ENCODE measurements at regions not wholly inside any gene's neighbourhood (a gene's known extent, or its start where the extent isn't known, plus 50 kb on each side); places are given as distances from the start of the nearest gene placed in this dataset.
"Not testable (repeated sequence)": the region's sequence is repeated elsewhere in the genome, so short reads cannot be mapped to it uniquely, and the experiment has no call there.

DNA sequence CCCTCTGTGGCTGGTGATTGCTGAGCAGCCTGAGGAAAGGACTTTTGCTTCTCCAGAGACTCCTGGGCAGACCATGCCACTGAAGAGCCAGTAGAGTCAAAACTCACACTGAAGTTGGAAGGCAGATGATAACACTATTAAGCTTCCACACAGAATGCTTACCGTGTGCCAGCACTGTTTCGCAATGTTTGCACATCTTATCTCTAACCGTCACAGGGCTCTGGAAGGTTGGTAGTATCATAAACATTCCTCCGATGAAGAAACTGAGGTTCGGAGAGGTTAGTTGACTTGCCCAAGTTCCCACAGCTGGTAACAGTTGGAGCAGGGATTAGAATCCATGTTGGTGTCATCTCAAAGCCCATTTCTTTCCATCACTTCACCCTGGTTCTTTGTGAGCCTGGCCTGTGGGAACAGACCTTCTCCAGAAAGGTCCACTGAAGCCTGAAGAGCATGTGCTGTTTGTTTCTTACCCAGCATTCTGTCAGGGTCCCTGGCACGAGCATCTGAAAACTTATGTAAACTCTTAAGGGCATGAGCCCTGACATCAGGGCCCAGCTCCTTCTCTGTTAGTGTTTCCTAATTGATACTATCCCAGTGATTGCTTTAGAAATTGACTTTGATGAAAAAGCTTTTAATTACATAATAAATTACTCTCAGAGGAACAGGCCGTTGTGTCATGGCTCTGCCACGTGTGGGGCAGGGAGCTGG is 77.0 kb upstream of the PRR23C start:
- Mint-ChIP-seq H3K9me3 (no peaks in the 10 kb centered on the region), H3K27ac (no peak overlapping the region), H3K36me3 (ENCODE audit: low read depth) (no peaks in the 10 kb centered on the region), H3K4me3 (no peak overlapping the region), H3K4me1 (ENCODE audit: low read depth) (no peaks in the 10 kb centered on the region), H3K27me3 (no peaks in the 10 kb centered on the region)
- no peak for DNase-seq

DNA sequence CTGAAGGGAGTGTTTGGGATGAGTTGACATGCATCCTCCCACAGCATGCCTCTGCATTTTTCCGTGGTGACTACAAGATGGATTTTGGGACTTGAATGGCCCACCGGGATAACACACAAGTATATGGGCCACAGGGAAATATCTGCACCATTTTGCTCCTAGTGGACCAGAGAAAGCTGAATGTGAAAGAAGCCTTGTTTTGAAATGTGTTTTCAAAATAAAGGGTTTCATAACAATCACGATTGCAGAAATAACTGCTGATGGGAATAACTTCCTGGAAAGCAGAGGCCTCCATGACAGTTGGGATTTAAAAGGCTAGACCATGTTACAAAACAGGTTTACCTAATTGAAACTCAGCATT is 77.5 kb upstream of the PRR23C start:
- no peaks in the 10 kb centered on the region for H3K36me3 Mint-ChIP-seq (ENCODE audit: low read depth)
- no peaks in the 10 kb centered on the region for H3K4me1 Mint-ChIP-seq (ENCODE audit: low read depth)
- no peak for DNase-seq
- H3K27me3 Mint-ChIP-seq: no peaks in the 10 kb centered on the region
- no peak overlapping the region for H3K27ac Mint-ChIP-seq
- H3K4me3 Mint-ChIP-seq: no peak overlapping the region
- H3K9me3 Mint-ChIP-seq: no peaks in the 10 kb centered on the region

DNA sequence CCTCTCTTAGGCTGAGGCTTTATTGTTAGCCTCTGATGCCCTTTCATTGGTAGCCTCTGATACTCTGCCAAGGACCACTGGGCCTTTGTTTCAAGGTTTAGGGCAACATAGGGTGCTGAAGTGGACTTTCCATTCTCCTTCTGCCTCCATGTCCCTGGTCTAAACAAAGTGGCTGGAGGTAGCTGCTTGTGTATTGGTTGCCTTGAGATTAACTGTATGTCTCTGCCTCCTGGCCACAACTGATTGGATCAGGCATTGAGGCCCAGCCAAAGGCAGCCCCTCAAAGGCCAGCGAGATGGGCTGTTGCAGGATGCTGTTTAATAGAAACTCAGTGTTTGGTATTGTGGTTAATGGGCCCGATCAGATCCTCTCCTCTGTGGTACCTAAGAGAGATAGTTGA is 77.9 kb upstream of the PRR23C start:
- Mint-ChIP-seq H3K36me3 (ENCODE audit: low read depth) (no peaks in the 10 kb centered on the region), H3K27ac (no peak overlapping the region), H3K9me3 (no peaks in the 10 kb centered on the region), H3K27me3 (no peaks in the 10 kb centered on the region), H3K4me1 (ENCODE audit: low read depth) (no peaks in the 10 kb centered on the region), H3K4me3 (no peak overlapping the region)
- DNase-seq: no peak

DNA sequence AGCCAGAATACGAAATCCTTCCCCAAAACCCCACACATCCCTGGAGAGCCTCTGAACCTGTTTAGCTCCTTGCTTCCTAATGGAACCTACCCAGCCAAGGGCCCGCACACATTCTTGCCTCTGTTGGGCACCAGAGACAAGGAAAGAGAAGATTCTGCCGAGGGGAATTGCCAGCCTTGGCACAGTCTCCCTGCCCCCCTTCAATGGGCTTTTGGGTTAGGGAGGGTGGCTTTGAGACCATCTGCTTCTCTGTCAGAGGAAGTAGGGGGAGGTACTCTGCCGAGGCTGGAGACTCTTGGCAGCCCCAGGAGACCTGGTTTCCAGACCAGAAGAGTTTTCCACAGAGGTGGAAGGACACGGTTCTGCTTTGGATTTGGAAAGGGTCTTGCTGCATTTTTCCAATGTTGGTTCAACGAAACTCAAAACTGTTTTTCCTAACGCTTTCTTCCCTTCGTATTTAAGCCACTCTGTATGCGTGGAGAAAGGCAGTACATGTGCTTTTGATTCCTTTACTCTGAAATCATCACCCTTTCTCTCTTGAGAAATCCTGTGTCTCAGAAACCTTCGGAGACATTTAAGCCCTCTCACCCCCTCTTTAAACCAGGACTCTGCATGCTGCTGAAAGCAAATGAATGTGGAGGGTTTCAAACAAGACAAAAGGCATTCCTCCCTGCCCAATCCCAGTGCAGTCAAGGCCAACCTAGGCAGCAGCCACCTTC is 78.8 kb upstream of the PRR23C start:
- no peak for DNase-seq
- Mint-ChIP-seq H3K9me3 (no peaks in the 10 kb centered on the region), H3K4me3 (no peak overlapping the region), H3K4me1 (ENCODE audit: low read depth) (no peaks in the 10 kb centered on the region), H3K27me3 (no peaks in the 10 kb centered on the region), H3K36me3 (ENCODE audit: low read depth) (no peaks in the 10 kb centered on the region), H3K27ac (no peak overlapping the region)

DNA sequence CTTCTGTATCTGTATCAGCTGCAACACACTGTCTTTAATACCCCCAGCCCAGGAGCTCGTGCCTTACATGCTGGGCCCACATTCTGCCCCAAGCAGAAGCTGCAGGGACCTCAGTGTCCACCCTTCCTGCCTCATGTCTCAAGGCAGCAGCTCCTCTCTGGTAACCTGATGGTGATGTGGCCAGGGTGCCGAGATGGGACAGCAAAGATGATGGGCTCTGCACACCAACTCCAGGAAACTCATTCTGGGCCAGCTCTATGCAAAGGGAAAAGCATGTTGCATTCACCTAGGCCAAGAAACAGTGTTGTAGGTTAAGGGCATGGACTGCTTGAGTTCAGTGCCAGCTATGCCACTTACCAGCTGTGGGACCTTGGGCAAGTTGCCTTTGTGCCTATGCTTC is 79.5 kb upstream of the PRR23C start:
- Mint-ChIP-seq H3K9me3 (no peaks in the 10 kb centered on the region), H3K27ac (no peak overlapping the region), H3K4me3 (no peak overlapping the region), H3K4me1 (ENCODE audit: low read depth) (no peaks in the 10 kb centered on the region), H3K27me3 (no peaks in the 10 kb centered on the region), H3K36me3 (ENCODE audit: low read depth) (no peaks in the 10 kb centered on the region)
- DNase-seq: no peak

DNA sequence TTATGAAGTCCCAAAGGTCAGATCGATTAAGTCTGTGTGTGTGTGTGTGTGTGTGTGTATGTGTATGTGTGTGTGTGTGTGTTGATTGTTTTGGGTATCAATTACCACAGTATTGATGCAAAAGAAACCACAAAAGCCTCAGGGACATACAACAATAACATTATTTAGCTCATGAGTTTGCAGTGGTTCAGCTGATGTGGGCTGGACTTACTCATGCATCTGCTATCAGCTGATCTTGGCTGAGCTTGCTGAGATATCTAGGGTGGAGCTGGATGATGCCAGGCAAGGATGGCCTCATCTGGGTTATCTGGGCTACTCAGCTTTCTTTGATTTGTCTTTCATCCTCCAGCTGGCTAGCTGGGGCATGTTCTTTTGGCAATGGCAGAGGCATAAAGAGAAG is 82.4 kb upstream of the PRR23C start:
- H3K9me3 Mint-ChIP-seq: no peaks in the 10 kb centered on the region
- no peak overlapping the region for H3K27ac Mint-ChIP-seq
- no peak overlapping the region for H3K4me3 Mint-ChIP-seq
- no peak for DNase-seq
- no peaks in the 10 kb centered on the region for H3K27me3 Mint-ChIP-seq
- H3K4me1 Mint-ChIP-seq (ENCODE audit: low read depth): no peaks in the 10 kb centered on the region
- no peaks in the 10 kb centered on the region for H3K36me3 Mint-ChIP-seq (ENCODE audit: low read depth)

DNA sequence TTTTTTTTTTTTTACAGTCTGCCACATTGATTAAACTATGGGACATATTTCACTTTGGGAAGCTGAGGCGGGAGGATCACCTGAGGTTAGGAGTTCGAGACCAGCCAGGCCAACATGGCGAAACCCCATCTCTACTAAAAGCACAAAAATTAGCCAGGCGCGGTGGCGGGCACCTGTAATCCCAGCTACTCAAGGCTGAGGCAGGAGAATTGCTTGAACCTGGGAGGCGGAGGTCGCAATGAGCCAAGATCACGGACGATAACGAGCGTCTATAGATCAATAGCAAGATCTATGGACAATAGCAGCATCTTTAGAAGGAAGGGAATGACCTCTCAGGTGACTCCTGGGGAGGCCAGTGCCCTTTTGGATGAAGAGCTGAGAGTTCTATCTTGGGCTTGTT is 82.9 kb upstream of the PRR23C start:
- not testable (repeated sequence) for H3K9me3 Mint-ChIP-seq; DNase-seq; H3K27ac Mint-ChIP-seq; H3K4me1 Mint-ChIP-seq (ENCODE audit: low read depth); H3K27me3 Mint-ChIP-seq; H3K36me3 Mint-ChIP-seq (ENCODE audit: low read depth); H3K4me3 Mint-ChIP-seq

DNA sequence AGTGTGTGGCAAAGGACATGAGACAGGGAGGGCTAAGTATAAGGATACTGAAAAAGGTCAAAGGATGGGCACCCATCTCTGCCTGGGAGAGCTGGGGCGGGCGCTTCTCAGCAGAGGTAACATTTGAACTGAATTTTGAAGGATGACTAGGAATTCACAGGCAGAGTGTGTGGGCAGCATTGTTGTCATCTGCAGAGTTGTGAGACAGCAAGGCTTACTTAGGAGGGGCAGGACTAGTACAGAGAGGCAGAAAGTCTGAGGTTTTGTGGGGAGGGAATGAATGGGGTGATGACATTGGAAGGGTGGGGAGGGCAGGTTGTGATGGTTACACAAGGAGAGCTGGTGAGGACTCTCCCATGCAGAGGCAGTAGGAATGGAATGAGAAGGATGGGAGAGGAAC is 84.1 kb upstream of the PRR23C start:
- Mint-ChIP-seq H3K27ac (no peak overlapping the region), H3K27me3 (no peaks in the 10 kb centered on the region), H3K9me3 (no peaks in the 10 kb centered on the region), H3K36me3 (ENCODE audit: low read depth) (no peaks in the 10 kb centered on the region), H3K4me3 (no peak overlapping the region), H3K4me1 (ENCODE audit: low read depth) (no peaks in the 10 kb centered on the region)
- DNase-seq: no peak

DNA sequence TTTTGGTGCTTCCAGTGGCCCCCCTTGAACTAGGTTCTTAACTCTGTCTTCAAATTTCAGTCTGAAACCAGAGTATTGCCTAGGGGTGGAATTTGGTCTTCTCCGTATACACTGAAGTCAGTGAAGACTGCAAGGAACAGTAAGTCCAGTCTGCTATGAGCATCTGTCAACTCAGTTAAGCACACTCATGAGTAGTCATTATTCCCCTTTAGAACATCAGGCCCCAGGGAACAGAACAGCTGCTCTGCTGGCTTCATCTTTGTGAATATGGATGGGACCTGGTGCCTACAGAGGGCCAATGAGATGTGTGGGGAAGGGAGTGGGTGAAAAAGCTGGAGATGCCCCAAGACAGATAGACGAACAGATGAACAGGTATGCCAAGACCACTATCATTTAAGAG is 85.2 kb upstream of the PRR23C start:
- DNase-seq: no peak
- Mint-ChIP-seq H3K27me3 (no peaks in the 10 kb centered on the region), H3K36me3 (ENCODE audit: low read depth) (no peaks in the 10 kb centered on the region), H3K27ac (no peak overlapping the region), H3K9me3 (no peaks in the 10 kb centered on the region), H3K4me1 (ENCODE audit: low read depth) (no peaks in the 10 kb centered on the region), H3K4me3 (no peak overlapping the region)

DNA sequence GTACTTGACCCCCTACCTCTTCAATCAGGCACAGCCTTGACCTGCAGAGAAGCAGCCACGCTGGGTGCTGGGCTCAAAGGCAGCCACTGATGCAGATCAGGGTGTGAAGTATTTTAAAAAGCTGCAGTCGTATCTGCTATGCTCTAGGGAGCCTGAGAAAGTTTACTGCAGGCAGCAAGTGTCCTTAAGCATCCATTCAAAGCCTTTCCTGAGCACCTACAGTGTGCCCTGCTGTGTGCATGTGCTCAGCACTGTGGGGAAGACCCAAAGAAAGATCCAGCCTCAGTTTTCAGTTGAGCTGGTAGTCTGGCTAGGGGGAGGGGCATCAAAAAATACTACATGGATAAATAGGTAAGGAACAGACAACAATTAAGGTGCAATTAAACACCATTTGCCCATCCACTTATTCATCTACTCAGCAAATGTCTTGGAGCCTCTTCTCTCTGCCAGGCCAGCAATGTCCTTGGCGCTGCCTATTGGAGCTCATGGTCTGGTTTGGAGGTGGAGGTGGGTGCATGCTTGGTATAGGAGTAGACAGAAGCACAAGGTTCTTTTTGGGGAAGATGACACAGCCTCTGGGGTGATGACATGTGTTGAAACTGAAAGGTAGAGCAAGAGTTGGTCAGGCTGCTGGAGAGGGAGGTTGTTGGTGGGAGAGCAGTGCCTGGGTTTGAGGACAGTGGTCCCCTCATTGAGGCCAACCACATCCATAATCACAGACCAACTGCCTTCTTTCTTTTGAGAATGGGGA is 85.9 kb upstream of the PRR23C start:
- no peak for DNase-seq
- Mint-ChIP-seq H3K36me3 (ENCODE audit: low read depth) (no peaks in the 10 kb centered on the region), H3K27ac (no peak overlapping the region), H3K9me3 (no peaks in the 10 kb centered on the region), H3K4me1 (ENCODE audit: low read depth) (no peaks in the 10 kb centered on the region), H3K27me3 (no peaks in the 10 kb centered on the region), H3K4me3 (no peak overlapping the region)

DNA sequence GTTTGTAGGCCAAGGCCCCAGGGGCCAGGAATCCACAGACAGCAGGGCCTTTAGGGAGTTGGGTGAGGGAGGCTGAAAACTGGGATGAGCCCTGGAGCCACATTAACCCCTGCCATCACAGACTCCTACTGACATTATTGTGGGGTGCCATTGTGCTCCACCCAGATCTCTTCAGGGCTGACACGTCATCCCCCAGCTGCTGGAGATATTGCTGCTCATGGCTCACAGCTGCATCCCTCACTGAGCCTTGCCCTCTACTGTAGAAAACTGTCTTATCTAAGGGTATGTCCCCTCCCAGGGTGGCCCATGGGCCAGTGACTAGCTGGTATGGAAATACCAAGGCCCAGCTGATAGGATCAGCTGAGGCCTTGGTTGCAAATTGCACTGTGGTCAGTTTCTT is 87.3 kb upstream of the PRR23C start:
- Mint-ChIP-seq H3K9me3 (no peaks in the 10 kb centered on the region), H3K36me3 (ENCODE audit: low read depth) (no peaks in the 10 kb centered on the region), H3K27ac (no peak overlapping the region), H3K4me1 (ENCODE audit: low read depth) (no peaks in the 10 kb centered on the region), H3K4me3 (no peak overlapping the region), H3K27me3 (no peaks in the 10 kb centered on the region)
- no peak for DNase-seq

DNA sequence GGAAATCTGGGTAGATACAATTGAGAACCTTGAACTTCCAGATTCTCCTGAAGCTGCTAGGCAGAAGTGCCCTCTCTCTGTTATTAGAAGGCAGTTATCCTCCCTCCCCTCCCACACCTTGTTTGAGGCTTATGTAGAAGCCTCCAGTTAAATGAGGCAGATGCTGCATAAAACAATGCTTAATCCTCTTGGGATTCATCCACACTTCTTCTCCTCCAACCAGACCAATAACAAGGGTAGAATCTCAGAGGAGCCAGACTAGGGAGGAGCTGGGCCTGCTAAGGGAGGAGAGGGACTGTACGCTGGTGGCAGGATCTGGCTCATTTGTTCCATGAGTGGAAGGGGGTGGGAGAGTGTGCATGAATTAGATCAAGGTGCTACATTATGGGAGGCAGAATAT is 88.3 kb upstream of the PRR23C start:
- no peaks in the 10 kb centered on the region for H3K36me3 Mint-ChIP-seq (ENCODE audit: low read depth)
- H3K27me3 Mint-ChIP-seq: no peaks in the 10 kb centered on the region
- no peaks in the 10 kb centered on the region for H3K4me1 Mint-ChIP-seq (ENCODE audit: low read depth)
- DNase-seq: no peak
- H3K4me3 Mint-ChIP-seq: no peak overlapping the region
- H3K27ac Mint-ChIP-seq: no peak overlapping the region
- H3K9me3 Mint-ChIP-seq: no peaks in the 10 kb centered on the region

DNA sequence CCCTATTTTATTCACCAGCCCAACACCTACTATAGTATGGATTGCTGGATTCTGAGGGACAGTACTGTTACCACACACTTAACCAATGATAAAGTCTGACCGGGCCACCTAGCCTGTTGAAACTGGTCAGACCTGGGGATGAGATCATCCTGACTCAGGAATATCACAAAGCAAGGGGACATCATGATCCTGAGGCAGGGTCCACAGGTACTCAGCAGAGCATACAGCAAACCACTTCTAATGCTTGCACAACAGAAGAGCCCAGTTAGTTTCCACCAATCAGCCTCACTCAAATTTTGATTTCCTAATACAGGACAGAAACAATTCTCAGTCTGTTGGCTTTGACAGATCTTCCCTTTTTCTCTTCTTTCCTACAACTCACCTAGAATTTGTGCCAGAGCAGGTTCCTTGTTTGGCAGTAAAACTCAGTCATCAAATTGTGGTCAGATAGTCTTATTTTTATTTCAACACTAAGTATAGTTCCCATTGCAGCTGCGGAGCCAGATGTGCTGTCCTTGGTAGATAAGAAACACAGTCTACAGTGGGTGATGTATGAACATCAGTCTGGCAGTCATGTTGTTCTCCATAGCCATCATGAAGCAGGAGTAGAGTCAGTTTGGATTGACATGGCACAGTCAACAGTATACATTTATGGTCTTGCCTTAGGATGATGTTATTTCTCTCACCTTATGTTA is 90.1 kb upstream of the PRR23C start:
- no peak for DNase-seq
- H3K27ac Mint-ChIP-seq: no peak overlapping the region
- H3K36me3 Mint-ChIP-seq (ENCODE audit: low read depth): no peaks in the 10 kb centered on the region
- H3K4me1 Mint-ChIP-seq (ENCODE audit: low read depth): no peaks in the 10 kb centered on the region
- no peaks in the 10 kb centered on the region for H3K9me3 Mint-ChIP-seq
- H3K27me3 Mint-ChIP-seq: no peaks in the 10 kb centered on the region
- no peak overlapping the region for H3K4me3 Mint-ChIP-seq

DNA sequence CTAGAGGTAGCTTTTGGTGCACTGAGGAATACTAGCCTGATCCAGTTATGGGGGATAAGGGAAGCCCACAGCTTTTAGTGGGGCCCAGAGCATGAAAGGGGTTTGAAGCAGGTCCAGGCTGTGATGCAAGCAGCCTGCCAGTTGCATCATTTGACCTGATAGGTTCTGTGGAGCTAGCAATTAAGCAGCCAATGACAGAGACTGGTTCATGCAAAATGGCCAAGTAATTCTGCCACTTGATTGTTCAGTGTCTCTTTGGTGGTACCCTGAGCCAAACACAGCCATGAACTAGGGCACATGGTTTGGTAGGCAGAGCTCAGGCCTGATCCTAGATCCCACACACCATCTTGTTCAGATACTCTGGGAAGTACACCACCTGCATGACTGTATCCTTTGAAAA is 91.0 kb upstream of the PRR23C start:
- no peak overlapping the region for H3K4me3 Mint-ChIP-seq
- H3K4me1 Mint-ChIP-seq (ENCODE audit: low read depth): no peaks in the 10 kb centered on the region
- no peaks in the 10 kb centered on the region for H3K27me3 Mint-ChIP-seq
- H3K9me3 Mint-ChIP-seq: no peaks in the 10 kb centered on the region
- no peak overlapping the region for H3K27ac Mint-ChIP-seq
- no peak for DNase-seq
- H3K36me3 Mint-ChIP-seq (ENCODE audit: low read depth): no peaks in the 10 kb centered on the region
